Erythroblast (primary cell): ENCODE measurements at regions not wholly inside any gene's neighbourhood (a gene's known extent, or its start where the extent isn't known, plus 50 kb on each side); places are given as distances from the start of the nearest gene placed in this dataset.

Source experiments
- GATA1 ChIP-seq: IDR thresholded peaks from 2 replicates; pipeline ENCODE4 v1.6.1; 2011; ENCODE audit warnings: low read depth, mild to moderate bottlenecking, control low read depth, low read length, moderate library complexity
- POLR2A ChIP-seq: IDR thresholded peaks from 2 replicates; pipeline ENCODE4 v1.6.1; 2011; ENCODE audit warnings: mild to moderate bottlenecking, low read length

DNA sequence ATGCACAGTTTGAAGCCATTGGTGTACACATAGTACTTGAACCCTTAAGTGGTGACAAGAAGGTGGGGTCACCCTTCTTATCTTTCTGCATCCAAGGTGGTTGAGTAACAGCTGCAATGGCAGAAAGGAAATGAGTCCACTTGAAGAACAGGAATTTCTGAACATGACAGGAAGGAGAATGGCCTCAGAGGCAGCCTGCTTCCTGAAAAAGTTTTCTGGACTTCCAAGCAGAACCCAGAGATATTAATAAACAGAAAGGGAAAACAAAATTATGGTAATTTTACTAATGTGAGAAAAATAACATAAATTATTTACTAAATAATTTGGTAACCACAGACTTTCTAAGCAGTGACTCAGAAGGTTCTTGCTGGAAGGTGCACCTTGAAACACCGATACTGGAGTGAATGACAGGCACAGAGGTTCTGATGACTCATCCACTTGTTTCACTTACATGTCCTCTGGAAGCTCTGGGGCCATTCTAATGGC is 119.9 kb upstream of the HS3ST1 start:
- TF ChIP-seq POLR2A, result no peak
- no peak for TF ChIP-seq GATA1
